ENCODE measurements at regions not wholly inside any gene's neighbourhood (a gene's known extent, or its start where the extent isn't known, plus 50 kb on each side); places are given as distances from the start of the nearest gene placed in this dataset.

GRCh38 chr13:112013665-112014064, 53.3 kb upstream of the SOX1 start (continued):
- TF ChIP-seq PKNOX1 (IDR thresholded peaks at IDR 0.05): no peak
- no peak for TF ChIP-seq MEF2A (IDR thresholded peaks at IDR 0.05; ENCODE audit: insufficient read depth, low read depth, low read length)
- no peak for TF ChIP-seq ATF3 (IDR thresholded peaks at IDR 0.05; ENCODE audit: borderline replicate concordance, extremely low read depth, low read depth, low read length)
- TF ChIP-seq POU2F2 (IDR thresholded peaks at IDR 0.05; ENCODE audit: borderline replicate concordance, low read depth, low read length): no peak

GRCh38 chr13:112014857-112015256, 52.1 kb upstream of the SOX1 start:
- intact Hi-C loops (cut with micrococcal nuclease; ENCODE audit: unreplicated experiment): no loop called here
- BruUV-seq (replicated peaks): no TSS peak
- no peak overlapping the region for H3K27ac ChIP-seq (ENCODE audit: control insufficient read depth, insufficient read depth)
- no peak overlapping the region for H3K9ac ChIP-seq (ENCODE audit: control insufficient read depth, insufficient read depth, low read length)
- no peaks in the 10 kb centered on the region for H3K36me3 ChIP-seq (ENCODE audit: control insufficient read depth in 2 of 2, insufficient read depth in 2 of 2, low read length in 1 of 2)
- ChIA-PET POLR2A (no interaction called here), CTCF (no interaction called here), SMC1A (ENCODE audit: uncharacterized antibody, unreplicated experiment) (no interaction called here), RAD21 (ENCODE audit: unreplicated experiment) (no interaction called here)
- no peaks in the 10 kb centered on the region; the same call in 2 of the 3 replicates for H3K9me3 ChIP-seq (replicated peaks; ENCODE audit: control insufficient read depth, insufficient read depth, low read length)
- no peak overlapping the region for H2AFZ ChIP-seq (ENCODE audit: control insufficient read depth, low read depth, low read length)
- no peaks in the 10 kb centered on the region for H3K27me3 ChIP-seq (replicated peaks in 1 of 2; ENCODE audit: control insufficient read depth in 2 of 2, insufficient read depth in 2 of 2, low read length in 1 of 2)
- ATAC-seq (no peak), DNase-seq (ENCODE audit: low read depth, low spot score) (no peak), FAIRE-seq (no peak)
- H4K20me1 ChIP-seq (ENCODE audit: control insufficient read depth, insufficient read depth): no peaks in the 10 kb centered on the region
- H3K4me2 ChIP-seq (ENCODE audit: control insufficient read depth, insufficient read depth): no peak overlapping the region
- in situ Hi-C loops (cut with MboI): no loop called here
- 58% methylated on average over 28 of the region's 30 CpGs for WGBS (ENCODE audit: insufficient coverage, insufficient replicate concordance, low lambda C conversion rate, missing lambda C conversion rate)
- H3K4me1 ChIP-seq (ENCODE audit: control insufficient read depth, insufficient read depth, low read length): no peaks in the 10 kb centered on the region
- H3K79me2 ChIP-seq (ENCODE audit: control insufficient read depth, insufficient read depth, low read length): no peaks in the 10 kb centered on the region
- no peak for TF ChIP-seq RAD51 (IDR thresholded peaks at IDR 0.05)
- TF ChIP-seq USF1 (IDR thresholded peaks at IDR 0.05; ENCODE audit: borderline replicate concordance, extremely low read length, insufficient read depth, low read depth, low read length): no peak
- TF ChIP-seq ZSCAN29 (IDR thresholded peaks at IDR 0.05): no peak
- no peak for TF ChIP-seq NR2F1 (conservative IDR thresholded peaks at IDR 0.05)
- no peak for TF ChIP-seq YBX1 (IDR thresholded peaks at IDR 0.05)
- no peak for TF ChIP-seq IRF5 (IDR thresholded peaks at IDR 0.05; ENCODE audit: borderline replicate concordance)
- TF ChIP-seq WRNIP1 (IDR thresholded peaks at IDR 0.05; ENCODE audit: borderline replicate concordance, low read depth, low read length): no peak
- TF ChIP-seq BACH1 (IDR thresholded peaks at IDR 0.05; ENCODE audit: borderline replicate concordance): no peak
- H3K4me3 ChIP-seq: no peak overlapping the region

Measured in GM12878 (cell line).